Stimulated activated CD4-positive, alpha-beta T cell treated with anti-CD3 and anti-CD28 coated beads, Interleukin-12 subunit alpha, Interleukin-12 subunit beta, amount 100 ng/mL, for 4 hours (primary cell): ENCODE measurements at regions not wholly inside any gene's neighbourhood (a gene's known extent, or its start where the extent isn't known, plus 50 kb on each side); places are given as distances from the start of the nearest gene placed in this dataset.

ENCODE experiments used
- DNase-seq: peaks from one replicate; pipeline ENCODE4 v3.0.0-alpha.2; 2020

GRCh38 chr10:3420527-3421469, 248.2 kb upstream of the PITRM1 start:
- DNase-seq, result no peak

GRCh38 chr10:3419719-3420495, 247.3 kb upstream of the PITRM1 start:
- no peak for DNase-seq

- DNase-seq, result no peak
These were observed 246.3 kb upstream of the PITRM1 start for GRCh38 chr10:3418926-3419325.

GRCh38 chr10:3418041-3418754, 245.6 kb upstream of the PITRM1 start:
- DNase-seq, result no peak

- no peak for DNase-seq
These were observed 244.5 kb upstream of the PITRM1 start for GRCh38 chr10:3417096-3417495.

- DNase-seq, result no peak
These were observed 243.5 kb upstream of the PITRM1 start for GRCh38 chr10:3415878-3416605.

- no peak for DNase-seq
These were observed 242.6 kb upstream of the PITRM1 start for GRCh38 chr10:3415038-3415736.

GRCh38 chr10:3414667-3415023, 242.1 kb upstream of the PITRM1 start:
- no peak for DNase-seq

GRCh38 chr10:3413937-3414666, 241.5 kb upstream of the PITRM1 start:
- no peak for DNase-seq

GRCh38 chr10:3412646-3413045, 240.1 kb upstream of the PITRM1 start:
- no peak for DNase-seq

- no peak for DNase-seq
These were observed 239.5 kb upstream of the PITRM1 start for GRCh38 chr10:3412071-3412582.

GRCh38 chr10:3411044-3411443, 238.5 kb upstream of the PITRM1 start:
- DNase-seq, result no peak

- DNase-seq, result no peak
These were observed 237.3 kb upstream of the PITRM1 start for GRCh38 chr10:3409928-3410327.

GRCh38 chr10:3408603-3409365, 236.2 kb upstream of the PITRM1 start:
- no peak for DNase-seq

- no peak for DNase-seq
These were observed 234.6 kb upstream of the PITRM1 start for GRCh38 chr10:3407208-3407607.

- DNase-seq, result no peak
These were observed 234.0 kb upstream of the PITRM1 start for GRCh38 chr10:3406556-3406955.

GRCh38 chr10:3404381-3404780, 231.8 kb upstream of the PITRM1 start:
- no peak for DNase-seq

- no peak for DNase-seq
These were observed 229.7 kb upstream of the PITRM1 start for GRCh38 chr10:3402187-3402751.

- no peak for DNase-seq
These were observed 228.9 kb upstream of the PITRM1 start for GRCh38 chr10:3401491-3401938.

GRCh38 chr10:3400348-3400747, 227.8 kb upstream of the PITRM1 start:
- no peak for DNase-seq
